ENCODE measurements at regions not wholly inside any gene's neighbourhood (a gene's known extent, or its start where the extent isn't known, plus 50 kb on each side); places are given as distances from the start of the nearest gene placed in this dataset.

DNA sequence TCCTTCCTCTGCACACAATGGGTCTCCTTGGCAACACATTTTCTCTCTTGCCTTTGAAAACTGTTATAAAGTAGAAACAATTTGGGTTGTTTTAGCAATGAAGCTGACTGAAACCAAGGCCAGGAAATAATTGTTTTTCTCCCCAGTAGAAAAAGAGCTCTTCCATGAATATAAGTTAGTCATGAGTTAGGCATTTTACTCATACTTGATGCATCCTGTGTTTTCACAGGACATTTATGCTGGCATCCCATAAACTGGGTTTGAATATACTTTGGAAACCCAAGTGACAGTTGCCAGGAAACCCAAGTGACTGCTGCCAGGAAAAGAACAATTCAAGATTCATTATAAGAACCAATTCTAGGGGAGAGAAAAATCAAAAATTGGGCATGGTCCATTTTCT lies 128.6 kb upstream of the NPY2R start:
- TF ChIP-seq, protein P1, sequence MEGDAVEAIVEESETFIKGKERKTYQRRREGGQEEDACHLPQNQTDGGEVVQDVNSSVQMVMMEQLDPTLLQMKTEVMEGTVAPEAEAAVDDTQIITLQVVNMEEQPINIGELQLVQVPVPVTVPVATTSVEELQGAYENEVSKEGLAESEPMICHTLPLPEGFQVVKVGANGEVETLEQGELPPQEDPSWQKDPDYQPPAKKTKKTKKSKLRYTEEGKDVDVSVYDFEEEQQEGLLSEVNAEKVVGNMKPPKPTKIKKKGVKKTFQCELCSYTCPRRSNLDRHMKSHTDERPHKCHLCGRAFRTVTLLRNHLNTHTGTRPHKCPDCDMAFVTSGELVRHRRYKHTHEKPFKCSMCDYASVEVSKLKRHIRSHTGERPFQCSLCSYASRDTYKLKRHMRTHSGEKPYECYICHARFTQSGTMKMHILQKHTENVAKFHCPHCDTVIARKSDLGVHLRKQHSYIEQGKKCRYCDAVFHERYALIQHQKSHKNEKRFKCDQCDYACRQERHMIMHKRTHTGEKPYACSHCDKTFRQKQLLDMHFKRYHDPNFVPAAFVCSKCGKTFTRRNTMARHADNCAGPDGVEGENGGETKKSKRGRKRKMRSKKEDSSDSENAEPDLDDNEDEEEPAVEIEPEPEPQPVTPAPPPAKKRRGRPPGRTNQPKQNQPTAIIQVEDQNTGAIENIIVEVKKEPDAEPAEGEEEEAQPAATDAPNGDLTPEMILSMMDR (conservative IDR thresholded peaks at IDR 0.05 in 1 of 2, IDR thresholded peaks at IDR 0.05 in 1 of 2; ENCODE audit: extremely low read depth in 1 of 2, insufficient read depth in 1 of 2, low read depth in 1 of 2, low read length in 2 of 2) = no peak
- TF ChIP-seq EZH2 (IDR thresholded peaks at IDR 0.05; ENCODE audit: borderline replicate concordance, low read length) = no peak
